ENCODE measurements at regions not wholly inside any gene's neighbourhood (a gene's known extent, or its start where the extent isn't known, plus 50 kb on each side); places are given as distances from the start of the nearest gene placed in this dataset.

- no peaks in the 10 kb centered on the region for H3K4me1 Mint-ChIP-seq (ENCODE audit: low read depth)
- no peak for ATAC-seq (replicated peaks in 1 of 2)
Measured at GRCh38 chr2:128573116-128573515, 254.4 kb upstream of the HS6ST1 start.

GRCh38 chr2:128573531-128573930, 254.9 kb upstream of the HS6ST1 start:
- Mint-ChIP-seq H3K4me1 (ENCODE audit: low read depth) (no peaks in the 10 kb centered on the region), H3K36me3 (ENCODE audit: insufficient read depth in 2 of 2) (no peaks in the 10 kb centered on the region), H3K4me3 (no peak overlapping the region), H3K27ac (no peak overlapping the region), H3K9me3 (no peaks in the 10 kb centered on the region), H3K27me3 (ENCODE audit: low read depth) (peaks cover 19% of the 10 kb centered on the region)
- no peak for DNase-seq
- no peak for ATAC-seq (replicated peaks in 1 of 2)

More at GRCh38 chr2:128573116-128573515, 254.4 kb upstream of the HS6ST1 start:
- no peak for DNase-seq
- peaks cover 19% of the 10 kb centered on the region for H3K27me3 Mint-ChIP-seq (ENCODE audit: low read depth)
- no peaks in the 10 kb centered on the region for H3K9me3 Mint-ChIP-seq
- no peak overlapping the region for H3K27ac Mint-ChIP-seq
- no peaks in the 10 kb centered on the region for H3K36me3 Mint-ChIP-seq (ENCODE audit: insufficient read depth in 2 of 2)
- no peak overlapping the region for H3K4me3 Mint-ChIP-seq

- Mint-ChIP-seq H3K27me3 (ENCODE audit: low read depth) (peaks cover 19% of the 10 kb centered on the region), H3K9me3 (no peaks in the 10 kb centered on the region), H3K27ac (no peak overlapping the region), H3K4me1 (ENCODE audit: low read depth) (no peaks in the 10 kb centered on the region), H3K36me3 (ENCODE audit: insufficient read depth in 2 of 2) (no peaks in the 10 kb centered on the region), H3K4me3 (no peak overlapping the region)
- no peak for ATAC-seq (replicated peaks in 1 of 2)
- no peak for DNase-seq
Measured at GRCh38 chr2:128577141-128577930, 258.7 kb upstream of the HS6ST1 start.

- no peak overlapping the region for H3K4me3 Mint-ChIP-seq
- no peak for ATAC-seq (replicated peaks in 1 of 2)
Measured at GRCh38 chr2:128578406-128579390, 260.0 kb upstream of the HS6ST1 start.

GRCh38 chr2:128579825-128580224, 261.2 kb upstream of the HS6ST1 start:
- Mint-ChIP-seq H3K27ac (no peak overlapping the region), H3K4me1 (ENCODE audit: low read depth) (peaks cover 5% of the 10 kb centered on the region), H3K9me3 (peaks cover 0 to 2% of the 10 kb centered on the region in 2 donors), H3K27me3 (ENCODE audit: low read depth) (no peaks in the 10 kb centered on the region), H3K4me3 (no peak overlapping the region), H3K36me3 (ENCODE audit: insufficient read depth in 2 of 2) (no peaks in the 10 kb centered on the region)
- ATAC-seq (replicated peaks in 1 of 2) (no peak), DNase-seq (no peak)

More at GRCh38 chr2:128578406-128579390, 260.0 kb upstream of the HS6ST1 start:
- Mint-ChIP-seq H3K27ac (no peak overlapping the region), H3K36me3 (ENCODE audit: insufficient read depth in 2 of 2) (no peaks in the 10 kb centered on the region), H3K9me3 (no peaks in the 10 kb centered on the region), H3K4me1 (ENCODE audit: low read depth) (no peaks in the 10 kb centered on the region), H3K27me3 (ENCODE audit: low read depth) (peaks cover 11% of the 10 kb centered on the region)
- DNase-seq: no peak

GRCh38 chr2:128580988-128581848, 262.6 kb upstream of the HS6ST1 start:
- Mint-ChIP-seq H3K4me3 (no peak overlapping the region), H3K9me3 (peaks cover 0 to 6% of the 10 kb centered on the region in 2 donors), H3K27ac (no peak overlapping the region), H3K36me3 (ENCODE audit: insufficient read depth in 2 of 2) (peaks cover 0 to 2% of the 10 kb centered on the region in 2 donors), H3K27me3 (ENCODE audit: low read depth) (no peaks in the 10 kb centered on the region), H3K4me1 (ENCODE audit: low read depth) (peaks cover 5% of the 10 kb centered on the region)
- DNase-seq: no peak
- ATAC-seq (replicated peaks in 1 of 2): no peak

- DNase-seq (no peak), ATAC-seq (replicated peaks in 1 of 2) (no peak)
- no peak overlapping the region for H3K4me3 Mint-ChIP-seq
Measured at GRCh38 chr2:128581849-128582244, 263.2 kb upstream of the HS6ST1 start.

GRCh38 chr2:128584296-128584890, 265.7 kb upstream of the HS6ST1 start:
- peaks cover 7% of the 10 kb centered on the region for H3K27me3 Mint-ChIP-seq (ENCODE audit: low read depth)
- ATAC-seq (replicated peaks in 1 of 2): no peak
- no peak for DNase-seq

More at GRCh38 chr2:128581849-128582244, 263.2 kb upstream of the HS6ST1 start:
- Mint-ChIP-seq H3K9me3 (peaks cover 0 to 6% of the 10 kb centered on the region in 2 donors), H3K27me3 (ENCODE audit: low read depth) (no peaks in the 10 kb centered on the region), H3K36me3 (ENCODE audit: insufficient read depth in 2 of 2) (peaks cover 0 to 2% of the 10 kb centered on the region in 2 donors), H3K27ac (no peak overlapping the region), H3K4me1 (ENCODE audit: low read depth) (peaks cover 5% of the 10 kb centered on the region)

GRCh38 chr2:128585706-128586105, 267.0 kb upstream of the HS6ST1 start:
- peaks cover 8% of the 10 kb centered on the region for H3K27me3 Mint-ChIP-seq (ENCODE audit: low read depth)
- peaks cover 0 to 8% of the 10 kb centered on the region in 2 donors for H3K9me3 Mint-ChIP-seq
- DNase-seq (no peak), ATAC-seq (replicated peaks in 1 of 2) (peak; percentile 71 to 77)
- H3K36me3 Mint-ChIP-seq (ENCODE audit: insufficient read depth in 2 of 2): peaks cover 0 to 2% of the 10 kb centered on the region in 2 donors
- H3K4me3 Mint-ChIP-seq: no peak overlapping the region
- no peak overlapping the region for H3K27ac Mint-ChIP-seq
- peaks cover 5% of the 10 kb centered on the region for H3K4me1 Mint-ChIP-seq (ENCODE audit: low read depth)

More at GRCh38 chr2:128584296-128584890, 265.7 kb upstream of the HS6ST1 start:
- H3K4me1 Mint-ChIP-seq (ENCODE audit: low read depth): peaks cover 5% of the 10 kb centered on the region
- H3K36me3 Mint-ChIP-seq (ENCODE audit: insufficient read depth in 2 of 2): peaks cover 0 to 2% of the 10 kb centered on the region in 2 donors
- no peak overlapping the region for H3K4me3 Mint-ChIP-seq
- no peak overlapping the region for H3K27ac Mint-ChIP-seq
- H3K9me3 Mint-ChIP-seq: peaks cover 0 to 8% of the 10 kb centered on the region in 2 donors

- no peak overlapping the region for H3K27ac Mint-ChIP-seq
- H3K4me3 Mint-ChIP-seq: no peak overlapping the region
- peaks cover 8% of the 10 kb centered on the region for H3K27me3 Mint-ChIP-seq (ENCODE audit: low read depth)
- peaks cover under 1% of the 10 kb centered on the region for H3K4me1 Mint-ChIP-seq (ENCODE audit: low read depth)
- H3K9me3 Mint-ChIP-seq: peaks cover 0 to 5% of the 10 kb centered on the region in 2 donors
- H3K36me3 Mint-ChIP-seq (ENCODE audit: insufficient read depth in 2 of 2): peaks cover 0 to 2% of the 10 kb centered on the region in 2 donors
- ATAC-seq (replicated peaks in 1 of 2) (no peak), DNase-seq (no peak)
Measured at GRCh38 chr2:128589681-128590080, 271.0 kb upstream of the HS6ST1 start.

- ATAC-seq (replicated peaks in 1 of 2): no peak
- Mint-ChIP-seq H3K36me3 (ENCODE audit: insufficient read depth in 2 of 2) (peaks cover 0 to 1% of the 10 kb centered on the region in 2 donors), H3K4me1 (ENCODE audit: low read depth) (no peaks in the 10 kb centered on the region), H3K27ac (no peak overlapping the region), H3K27me3 (ENCODE audit: low read depth) (peaks cover 8% of the 10 kb centered on the region), H3K4me3 (no peak overlapping the region), H3K9me3 (peaks cover 0 to 4% of the 10 kb centered on the region in 2 donors)
- no peak for DNase-seq
Measured at GRCh38 chr2:128590309-128591021, 271.8 kb upstream of the HS6ST1 start.
